Astrocyte of the spinal cord (primary cell): ENCODE measurements at regions not wholly inside any gene's neighbourhood (a gene's known extent, or its start where the extent isn't known, plus 50 kb on each side); places are given as distances from the start of the nearest gene placed in this dataset.

Experiments used
- DNase-seq: peaks from one replicate; pipeline ENCODE4 v3.0.0; 2011; ENCODE audit warnings: low read depth, low spot score
- H3K4me3 ChIP-seq: 2 replicates; pipeline ENCODE4 v1.5.1; 2011; ENCODE audit warnings: low read depth, mild to moderate bottlenecking, low read length, moderate library complexity
- CTCF ChIP-seq: IDR thresholded peaks from 2 replicates; pipeline ENCODE4 v1.5.1; 2012; ENCODE audit warnings: low read depth, mild to moderate bottlenecking, low read length, inconsistent platforms
- in situ Hi-C: cut with HindIII; loops from 2 replicates; pipeline ENCODE4 v1.10.0; 2017; ENCODE audit warnings: low sequenced_read_pairs

- H3K4me3 ChIP-seq = no peak overlapping the region
- in situ Hi-C loops = no loop called here
- no peak for TF ChIP-seq CTCF
- DNase-seq = no peak
Observed at GRCh38 chr14:89684139-89684538, 267.1 kb upstream of the FOXN3 start.

- H3K4me3 ChIP-seq = no peak overlapping the region
- DNase-seq = no peak
- no peak for TF ChIP-seq CTCF
- in situ Hi-C loops = no loop called here
Observed at GRCh38 chr14:89681086-89682018, 264.3 kb upstream of the FOXN3 start.

GRCh38 chr14:89680156-89680555, 263.1 kb upstream of the FOXN3 start:
- H3K4me3 ChIP-seq = no peak overlapping the region
- in situ Hi-C loops = no loop called here
- no peak for DNase-seq

GRCh38 chr14:89678768-89679167, 261.7 kb upstream of the FOXN3 start:
- H3K4me3 ChIP-seq = no peak overlapping the region
- no peak for DNase-seq
- in situ Hi-C loops = no loop called here
- no peak for TF ChIP-seq CTCF

More at GRCh38 chr14:89680156-89680555, 263.1 kb upstream of the FOXN3 start:
- TF ChIP-seq CTCF = no peak

GRCh38 chr14:89675590-89675989, 258.6 kb upstream of the FOXN3 start:
- no peak overlapping the region for H3K4me3 ChIP-seq
- no peak for DNase-seq
- TF ChIP-seq CTCF = no peak
- in situ Hi-C loops = no loop called here

GRCh38 chr14:89674936-89675335, 257.9 kb upstream of the FOXN3 start:
- no peak for TF ChIP-seq CTCF

More at GRCh38 chr14:89674936-89675335, 257.9 kb upstream of the FOXN3 start:
- no peak for DNase-seq
- no peak overlapping the region for H3K4me3 ChIP-seq
- in situ Hi-C loops = no loop called here
